ES-I3 (cell line): ENCODE measurements at regions not wholly inside any gene's neighbourhood (a gene's known extent, or its start where the extent isn't known, plus 50 kb on each side); places are given as distances from the start of the nearest gene placed in this dataset.

Experiments used
- H3K36me3 ChIP-seq: 2 replicates; pipeline ENCODE4 v1.6.1; 2013; ENCODE audit warnings: mild to moderate bottlenecking, low read length, control low read depth, moderate library complexity; ENCODE audit not compliant: insufficient read depth
- H3K4me1 ChIP-seq: 2 replicates; pipeline ENCODE4 v1.6.1; 2013; ENCODE audit warnings: mild to moderate bottlenecking, control low read depth, low read length; ENCODE audit not compliant: insufficient read depth
- H3K9ac ChIP-seq: 2 replicates; pipeline ENCODE4 v1.6.1; 2013; ENCODE audit warnings: low read depth, mild to moderate bottlenecking, low read length, moderate library complexity
- H3K9me3 ChIP-seq: 2 replicates; pipeline ENCODE4 v1.6.1; 2013; ENCODE audit warnings: mild to moderate bottlenecking, low read length, moderate library complexity; ENCODE audit not compliant: control insufficient read depth, insufficient read depth

GRCh38 chr22:49655168-49655812, 172.4 kb downstream of the BRD1 start:
- Histone ChIP-seq H3K36me3 (no peaks in the 10 kb centered on the region), H3K9me3 (no peaks in the 10 kb centered on the region), H3K9ac (no peak overlapping the region), H3K4me1 (no peaks in the 10 kb centered on the region)

GRCh38 chr22:49650336-49651241, 177.1 kb downstream of the BRD1 start:
- H3K9me3 ChIP-seq: no peaks in the 10 kb centered on the region
- no peak overlapping the region for H3K9ac ChIP-seq
- no peaks in the 10 kb centered on the region for H3K36me3 ChIP-seq

GRCh38 chr22:49649166-49650068, 178.3 kb downstream of the BRD1 start:
- H3K9ac ChIP-seq: no peak overlapping the region
- H3K36me3 ChIP-seq: no peaks in the 10 kb centered on the region
- no peaks in the 10 kb centered on the region for H3K9me3 ChIP-seq
- no peaks in the 10 kb centered on the region for H3K4me1 ChIP-seq

More at GRCh38 chr22:49650336-49651241, 177.1 kb downstream of the BRD1 start:
- no peaks in the 10 kb centered on the region for H3K4me1 ChIP-seq

- Histone ChIP-seq H3K36me3 (no peaks in the 10 kb centered on the region), H3K4me1 (no peaks in the 10 kb centered on the region), H3K9me3 (no peaks in the 10 kb centered on the region), H3K9ac (no peak overlapping the region)
Measured at GRCh38 chr22:49648053-49648452, 179.6 kb downstream of the BRD1 start.

GRCh38 chr22:49647627-49648026, 180.0 kb downstream of the BRD1 start:
- no peaks in the 10 kb centered on the region for H3K9me3 ChIP-seq
- H3K36me3 ChIP-seq: no peaks in the 10 kb centered on the region
- no peak overlapping the region for H3K9ac ChIP-seq
- no peaks in the 10 kb centered on the region for H3K4me1 ChIP-seq

- Histone ChIP-seq H3K9me3 (no peaks in the 10 kb centered on the region), H3K9ac (no peak overlapping the region), H3K36me3 (no peaks in the 10 kb centered on the region), H3K4me1 (no peaks in the 10 kb centered on the region)
Measured at GRCh38 chr22:49646876-49647275, 180.8 kb downstream of the BRD1 start.

- Histone ChIP-seq H3K9ac (no peak overlapping the region), H3K4me1 (no peaks in the 10 kb centered on the region), H3K36me3 (no peaks in the 10 kb centered on the region), H3K9me3 (no peaks in the 10 kb centered on the region)
Measured at GRCh38 chr22:49645791-49646550, 181.7 kb downstream of the BRD1 start.

GRCh38 chr22:49645257-49645656, 182.4 kb downstream of the BRD1 start:
- no peaks in the 10 kb centered on the region for H3K4me1 ChIP-seq
- H3K9ac ChIP-seq: no peak overlapping the region
- H3K36me3 ChIP-seq: no peaks in the 10 kb centered on the region
- no peaks in the 10 kb centered on the region for H3K9me3 ChIP-seq

- no peaks in the 10 kb centered on the region for H3K4me1 ChIP-seq
- no peak overlapping the region for H3K9ac ChIP-seq
- no peaks in the 10 kb centered on the region for H3K36me3 ChIP-seq
- H3K9me3 ChIP-seq: no peaks in the 10 kb centered on the region
Measured at GRCh38 chr22:49643998-49644397, 183.7 kb downstream of the BRD1 start.

GRCh38 chr22:49643466-49643865, 184.2 kb downstream of the BRD1 start:
- Histone ChIP-seq H3K9me3 (no peaks in the 10 kb centered on the region), H3K4me1 (no peaks in the 10 kb centered on the region), H3K9ac (no peak overlapping the region), H3K36me3 (no peaks in the 10 kb centered on the region)

GRCh38 chr22:49642741-49643140, 184.9 kb downstream of the BRD1 start:
- no peaks in the 10 kb centered on the region for H3K36me3 ChIP-seq
- no peak overlapping the region for H3K9ac ChIP-seq
- H3K4me1 ChIP-seq: no peaks in the 10 kb centered on the region
- H3K9me3 ChIP-seq: no peaks in the 10 kb centered on the region

- H3K9me3 ChIP-seq: no peaks in the 10 kb centered on the region
- H3K4me1 ChIP-seq: no peaks in the 10 kb centered on the region
- no peak overlapping the region for H3K9ac ChIP-seq
- no peaks in the 10 kb centered on the region for H3K36me3 ChIP-seq
Measured at GRCh38 chr22:49642331-49642730, 185.3 kb downstream of the BRD1 start.

- H3K4me1 ChIP-seq: no peaks in the 10 kb centered on the region
- H3K36me3 ChIP-seq: no peaks in the 10 kb centered on the region
- H3K9ac ChIP-seq: no peak overlapping the region
- no peaks in the 10 kb centered on the region for H3K9me3 ChIP-seq
Measured at GRCh38 chr22:49641770-49642313, 185.8 kb downstream of the BRD1 start.
